LNCAP (cell line): ENCODE measurements at regions not wholly inside any gene's neighbourhood (a gene's known extent, or its start where the extent isn't known, plus 50 kb on each side); places are given as distances from the start of the nearest gene placed in this dataset.

Experiments
- TF ChIP-seq, protein P1 (sequence below): fragments of 450-650 bp; IDR thresholded peaks from 2 replicates; pipeline ENCODE4 v1.5.1; 2017; ENCODE audit warnings: mild to moderate bottlenecking

DNA sequence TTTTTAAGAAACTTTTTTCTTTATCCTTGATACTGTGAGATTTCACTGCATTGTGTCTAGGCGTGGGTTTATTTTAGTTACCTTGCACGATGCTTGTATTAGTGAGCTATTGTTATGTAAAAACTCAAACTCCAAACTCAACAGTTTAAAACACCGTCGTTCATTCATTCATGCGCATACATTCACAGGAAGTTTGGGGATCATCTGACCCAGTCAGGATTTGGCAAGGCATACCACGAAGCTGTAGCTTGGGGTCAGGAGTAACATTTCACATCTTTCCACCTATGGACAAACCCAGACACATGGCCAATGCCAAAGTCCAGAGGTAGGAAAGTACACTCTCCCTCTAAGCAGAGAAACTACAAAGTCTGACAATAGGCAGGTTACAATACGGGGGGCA is 324.6 kb upstream of the CHRM3 start:
- TF ChIP-seq, protein P1, sequence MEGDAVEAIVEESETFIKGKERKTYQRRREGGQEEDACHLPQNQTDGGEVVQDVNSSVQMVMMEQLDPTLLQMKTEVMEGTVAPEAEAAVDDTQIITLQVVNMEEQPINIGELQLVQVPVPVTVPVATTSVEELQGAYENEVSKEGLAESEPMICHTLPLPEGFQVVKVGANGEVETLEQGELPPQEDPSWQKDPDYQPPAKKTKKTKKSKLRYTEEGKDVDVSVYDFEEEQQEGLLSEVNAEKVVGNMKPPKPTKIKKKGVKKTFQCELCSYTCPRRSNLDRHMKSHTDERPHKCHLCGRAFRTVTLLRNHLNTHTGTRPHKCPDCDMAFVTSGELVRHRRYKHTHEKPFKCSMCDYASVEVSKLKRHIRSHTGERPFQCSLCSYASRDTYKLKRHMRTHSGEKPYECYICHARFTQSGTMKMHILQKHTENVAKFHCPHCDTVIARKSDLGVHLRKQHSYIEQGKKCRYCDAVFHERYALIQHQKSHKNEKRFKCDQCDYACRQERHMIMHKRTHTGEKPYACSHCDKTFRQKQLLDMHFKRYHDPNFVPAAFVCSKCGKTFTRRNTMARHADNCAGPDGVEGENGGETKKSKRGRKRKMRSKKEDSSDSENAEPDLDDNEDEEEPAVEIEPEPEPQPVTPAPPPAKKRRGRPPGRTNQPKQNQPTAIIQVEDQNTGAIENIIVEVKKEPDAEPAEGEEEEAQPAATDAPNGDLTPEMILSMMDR: no peak

DNA sequence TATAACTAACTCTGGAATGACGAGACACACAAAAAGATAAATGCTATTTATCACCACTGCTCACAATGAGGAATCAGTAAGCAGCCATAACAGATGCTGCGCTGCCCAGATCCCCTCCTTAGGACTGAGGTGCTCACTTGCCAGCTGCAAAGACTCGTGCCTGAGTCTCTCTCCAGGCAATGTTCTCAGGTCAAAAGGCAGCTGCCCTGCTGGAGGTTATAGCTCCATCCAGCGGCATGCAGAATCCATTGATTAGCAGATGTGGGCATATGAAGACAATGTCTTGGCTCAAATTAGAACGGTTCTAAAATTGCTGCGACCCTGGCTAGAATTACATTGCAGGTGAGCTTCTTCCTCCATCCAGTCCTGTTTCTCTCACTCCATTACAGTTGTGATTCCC is 328.2 kb upstream of the CHRM3 start:
- TF ChIP-seq, protein P1: no peak

DNA sequence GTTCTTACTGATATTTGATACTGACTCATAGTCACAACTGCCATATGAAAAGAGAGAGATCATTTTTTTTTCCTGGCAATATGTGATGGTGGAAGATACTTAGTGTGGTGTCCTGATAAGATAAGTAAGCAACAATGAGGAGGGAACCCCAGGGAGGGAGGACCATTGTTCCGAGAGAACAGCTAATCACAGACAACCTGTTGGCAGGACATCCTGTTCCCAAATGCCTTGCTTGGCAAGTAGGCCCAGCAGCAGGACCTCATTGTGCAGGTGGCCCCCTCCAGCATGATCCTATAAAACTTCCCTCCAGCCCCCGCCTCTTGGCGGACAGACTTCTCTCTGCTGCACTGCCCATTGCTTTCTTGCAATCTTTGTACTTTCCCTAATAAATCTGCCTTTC is 329.4 kb upstream of the CHRM3 start:
- TF ChIP-seq, protein P1: no peak

DNA sequence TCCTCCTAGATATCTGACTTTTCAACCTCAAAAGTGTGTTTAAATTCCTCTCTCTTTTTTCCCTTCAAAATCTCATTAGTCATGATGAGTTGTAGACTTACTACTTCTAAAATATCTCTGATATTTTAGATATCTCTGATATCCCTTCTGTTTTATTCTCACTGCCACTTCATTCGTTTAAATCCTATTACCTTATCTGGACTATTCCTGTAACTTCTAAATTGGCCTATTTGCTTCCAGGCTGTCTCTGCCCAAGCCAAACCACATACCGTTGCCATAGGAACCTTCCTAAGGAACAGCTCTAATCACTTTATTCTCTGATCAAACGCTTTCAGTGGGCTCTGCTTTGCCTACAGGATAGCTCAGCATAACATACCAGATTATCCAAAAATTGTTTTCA is 333.1 kb upstream of the CHRM3 start:
- TF ChIP-seq, protein P1: no peak

DNA sequence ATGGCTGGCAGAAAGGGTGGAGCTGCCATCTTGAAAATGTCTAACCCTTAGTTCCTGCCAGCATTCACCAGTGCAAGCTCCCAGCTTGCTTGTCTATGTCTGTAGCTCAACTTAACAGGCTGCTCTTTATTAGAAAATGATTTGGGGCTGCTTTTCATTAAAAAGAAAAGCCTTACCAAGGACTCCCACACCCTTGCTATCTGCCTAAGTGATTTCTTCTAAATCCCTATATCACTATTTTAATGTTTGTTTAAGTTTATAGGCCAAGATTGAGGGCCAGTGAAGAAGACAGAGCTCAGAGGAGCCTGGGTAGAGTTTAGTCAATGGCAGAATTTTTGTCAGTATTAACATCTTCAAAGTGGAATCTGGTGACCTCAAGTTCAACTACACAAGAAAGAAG is 336.8 kb upstream of the CHRM3 start:
- TF ChIP-seq, protein P1: no peak

DNA sequence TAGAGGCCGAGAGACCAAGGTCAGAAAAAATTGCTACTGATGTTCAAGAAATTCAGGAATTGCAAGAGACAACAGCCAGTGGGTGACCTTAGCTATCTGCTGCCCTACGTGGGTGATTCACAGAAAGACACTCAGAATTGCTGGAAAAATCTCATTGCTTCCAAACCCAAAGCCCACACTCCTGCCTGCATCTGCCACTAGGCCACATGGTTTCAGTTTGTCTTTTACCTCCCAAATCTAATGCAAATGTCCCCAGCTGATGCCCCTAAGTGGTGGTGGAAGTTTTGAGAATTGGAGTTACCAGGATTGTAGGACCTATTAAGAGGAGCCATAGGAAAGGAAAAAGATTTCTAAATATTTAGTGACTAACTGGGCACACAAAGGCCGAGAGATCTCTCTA is 341.5 kb upstream of the CHRM3 start:
- TF ChIP-seq, protein P1: no peak; the same call in 1 of the 2 replicates

DNA sequence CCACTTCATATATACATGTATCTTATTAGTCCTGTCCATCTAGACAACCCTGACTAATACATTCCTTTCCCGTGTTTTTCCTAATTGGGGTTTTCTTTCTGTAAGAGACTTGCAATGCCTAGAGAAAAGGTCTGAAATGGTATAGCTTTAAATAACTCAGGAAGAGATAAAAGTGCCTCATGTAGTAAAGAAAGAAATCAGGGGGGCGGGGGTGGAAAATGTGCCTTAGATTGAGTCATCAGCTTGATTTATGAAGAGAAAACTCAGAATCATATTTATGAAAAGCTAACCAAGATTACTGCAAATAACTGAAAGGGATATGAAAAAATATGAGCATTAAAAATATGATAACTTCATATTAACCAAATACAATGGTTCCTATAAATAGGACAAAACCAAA is 345.8 kb upstream of the CHRM3 start:
- TF ChIP-seq, protein P1: no peak

DNA sequence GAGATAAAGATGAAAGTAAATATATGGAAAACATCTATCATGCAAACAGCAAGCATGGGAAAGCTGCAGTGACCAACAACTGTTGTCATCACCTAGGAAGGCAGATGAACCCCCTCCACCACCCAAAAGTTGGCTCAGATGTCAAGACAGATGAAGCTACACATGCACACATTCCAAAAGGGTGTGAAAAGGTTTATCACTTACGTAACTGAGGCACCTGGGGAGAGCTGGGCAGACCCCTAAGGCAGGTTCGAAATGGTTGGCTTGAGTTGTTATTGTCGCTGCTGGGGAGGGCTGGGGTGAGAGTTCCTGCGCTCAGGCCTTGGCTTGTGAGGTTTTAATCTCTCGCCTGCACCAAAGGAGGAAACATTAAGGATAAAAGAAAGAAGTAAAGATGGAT is 355.1 kb upstream of the CHRM3 start:
- TF ChIP-seq, protein P1: no peak
